ENCODE measurements at regions not wholly inside any gene's neighbourhood (a gene's known extent, or its start where the extent isn't known, plus 50 kb on each side); places are given as distances from the start of the nearest gene placed in this dataset.

GRCh38 chr16:85252461-85252860 lies 140.2 kb upstream of the CIBAR2 start:
- POLR2A ChIA-PET, result no interaction called here
- Histone ChIP-seq H3K36me3 (ENCODE audit: control insufficient read depth, insufficient read depth, low read length) (no peaks in the 10 kb centered on the region), H3K4me3 (ENCODE audit: low read depth, low read length) (no peak overlapping the region), H3K27me3 (ENCODE audit: control insufficient read depth, insufficient read depth, low read length) (no peaks in the 10 kb centered on the region)
- CTCF ChIA-PET, result interaction anchor here (0.8 to 4.8 kb wide), 38 partner anchors 9 to 569 kb away, joined by 3 to 40 read pairs (median 4); partner anchors contain the start of gene CIBAR2
- DNase-seq (ENCODE audit: low read depth), result no peak
- TF ChIP-seq, protein P1, sequence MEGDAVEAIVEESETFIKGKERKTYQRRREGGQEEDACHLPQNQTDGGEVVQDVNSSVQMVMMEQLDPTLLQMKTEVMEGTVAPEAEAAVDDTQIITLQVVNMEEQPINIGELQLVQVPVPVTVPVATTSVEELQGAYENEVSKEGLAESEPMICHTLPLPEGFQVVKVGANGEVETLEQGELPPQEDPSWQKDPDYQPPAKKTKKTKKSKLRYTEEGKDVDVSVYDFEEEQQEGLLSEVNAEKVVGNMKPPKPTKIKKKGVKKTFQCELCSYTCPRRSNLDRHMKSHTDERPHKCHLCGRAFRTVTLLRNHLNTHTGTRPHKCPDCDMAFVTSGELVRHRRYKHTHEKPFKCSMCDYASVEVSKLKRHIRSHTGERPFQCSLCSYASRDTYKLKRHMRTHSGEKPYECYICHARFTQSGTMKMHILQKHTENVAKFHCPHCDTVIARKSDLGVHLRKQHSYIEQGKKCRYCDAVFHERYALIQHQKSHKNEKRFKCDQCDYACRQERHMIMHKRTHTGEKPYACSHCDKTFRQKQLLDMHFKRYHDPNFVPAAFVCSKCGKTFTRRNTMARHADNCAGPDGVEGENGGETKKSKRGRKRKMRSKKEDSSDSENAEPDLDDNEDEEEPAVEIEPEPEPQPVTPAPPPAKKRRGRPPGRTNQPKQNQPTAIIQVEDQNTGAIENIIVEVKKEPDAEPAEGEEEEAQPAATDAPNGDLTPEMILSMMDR (IDR thresholded peaks at IDR 0.05; ENCODE audit: insufficient read depth, low read depth, low read length), result no peak

DNA sequence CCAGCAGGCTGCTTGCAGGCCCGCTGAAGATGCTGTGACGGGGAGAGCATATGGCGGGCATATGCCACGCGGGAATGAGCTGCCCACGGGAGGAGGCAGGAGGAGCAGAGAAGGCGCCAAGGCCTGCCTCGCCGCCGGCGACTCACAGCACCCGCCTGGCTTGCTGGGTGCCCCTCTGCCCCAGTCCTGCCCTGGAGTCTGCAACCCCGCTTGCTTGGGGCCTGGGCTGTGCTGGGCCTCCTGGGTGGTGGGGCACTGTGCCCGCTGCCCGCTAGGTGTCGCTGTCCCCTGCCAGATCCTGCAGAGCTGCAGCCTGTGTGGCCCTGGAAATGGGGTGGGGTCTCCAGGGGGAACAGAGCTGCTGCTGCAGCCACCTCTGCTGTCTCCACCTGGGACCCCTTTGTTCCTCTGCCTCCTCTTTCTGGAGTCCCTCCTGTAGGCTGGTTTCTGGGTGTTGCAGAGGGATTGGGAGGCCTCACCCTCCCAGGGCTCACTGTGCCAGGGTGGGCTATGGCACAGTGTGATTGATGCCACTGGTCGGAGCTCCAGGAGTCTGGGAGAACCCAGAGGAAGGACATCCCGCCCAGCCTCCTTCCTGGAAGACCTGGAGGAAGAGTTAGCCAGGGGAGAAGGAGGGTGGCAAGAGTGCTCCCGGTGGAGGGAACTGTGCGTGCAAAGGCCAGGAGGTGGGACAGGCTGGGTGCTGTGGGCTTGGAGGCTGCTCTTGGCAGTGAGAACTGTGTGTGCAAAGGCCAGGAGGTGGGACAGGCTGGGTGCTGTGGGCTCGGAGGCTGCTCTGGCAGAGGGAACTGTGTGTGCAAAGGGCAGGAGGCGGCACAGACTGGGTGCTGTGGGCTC lies 141.0 kb upstream of the CIBAR2 start:
- CTCF ChIA-PET, result interaction anchor here (0.6 to 4.8 kb wide), 40 partner anchors 8 to 568 kb away, joined by 3 to 40 read pairs (median 4); no protein-coding TSS in a partner anchor
- POLR2A ChIA-PET, result no interaction called here
- DNase-seq (ENCODE audit: low read depth), result no peak
- Histone ChIP-seq H3K27me3 (ENCODE audit: control insufficient read depth, insufficient read depth, low read length) (no peaks in the 10 kb centered on the region), H3K36me3 (ENCODE audit: control insufficient read depth, insufficient read depth, low read length) (no peaks in the 10 kb centered on the region), H3K4me3 (ENCODE audit: low read depth, low read length) (no peak overlapping the region)
- TF ChIP-seq, protein P1 (IDR thresholded peaks at IDR 0.05; ENCODE audit: insufficient read depth, low read depth, low read length), result peak; percentile 97

GRCh38 chr16:85254051-85254450 lies 141.8 kb upstream of the CIBAR2 start:
- POLR2A ChIA-PET, result no interaction called here
- Histone ChIP-seq H3K4me3 (ENCODE audit: low read depth, low read length) (no peak overlapping the region), H3K36me3 (ENCODE audit: control insufficient read depth, insufficient read depth, low read length) (no peaks in the 10 kb centered on the region), H3K27me3 (ENCODE audit: control insufficient read depth, insufficient read depth, low read length) (no peaks in the 10 kb centered on the region)
- CTCF ChIA-PET, result interaction anchor here (0.7 to 4.8 kb wide), 13 partner anchors 9 to 112 kb away, joined by 3 to 40 read pairs (median 10); no protein-coding TSS in a partner anchor
- TF ChIP-seq, protein P1 (IDR thresholded peaks at IDR 0.05; ENCODE audit: insufficient read depth, low read depth, low read length), result no peak
- no peak for DNase-seq (ENCODE audit: low read depth)

GRCh38 chr16:85254921-85255320 lies 142.6 kb upstream of the CIBAR2 start:
- no peak for DNase-seq (ENCODE audit: low read depth)
- Histone ChIP-seq H3K36me3 (ENCODE audit: control insufficient read depth, insufficient read depth, low read length) (no peaks in the 10 kb centered on the region), H3K27me3 (ENCODE audit: control insufficient read depth, insufficient read depth, low read length) (no peaks in the 10 kb centered on the region), H3K4me3 (ENCODE audit: low read depth, low read length) (no peak overlapping the region)
- TF ChIP-seq, protein P1 (IDR thresholded peaks at IDR 0.05; ENCODE audit: insufficient read depth, low read depth, low read length), result no peak
- CTCF ChIA-PET, result interaction anchor here (2.0 to 4.8 kb wide), 2 partner anchors 8 to 10 kb away, joined by 17 to 40 read pairs; no protein-coding TSS in a partner anchor
- POLR2A ChIA-PET, result no interaction called here

DNA sequence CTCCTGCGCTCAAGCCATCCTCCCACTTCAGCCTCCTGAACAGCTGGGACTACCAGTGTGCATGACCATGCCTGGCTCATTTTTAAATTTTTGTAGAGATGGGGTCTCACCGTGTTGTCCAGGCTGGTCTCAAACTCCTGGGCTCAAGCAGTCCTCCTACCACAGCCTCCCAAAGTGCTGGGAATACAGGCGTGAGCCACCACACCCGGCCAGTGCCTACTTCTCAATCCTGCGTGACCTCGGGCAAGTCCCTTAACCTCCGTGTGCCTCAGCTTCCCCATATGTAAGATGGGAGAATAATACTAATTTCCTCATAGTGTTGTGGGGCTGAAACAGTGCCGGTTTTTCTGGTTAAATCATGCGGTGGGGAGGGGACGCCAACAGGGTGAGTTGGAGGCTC lies 143.5 kb upstream of the CIBAR2 start:
- no peak for DNase-seq (ENCODE audit: low read depth)

More for the DNA sequence above, 143.5 kb upstream of the CIBAR2 start:
- POLR2A ChIA-PET, result no interaction called here
- no peak overlapping the region for H3K4me3 ChIP-seq (ENCODE audit: low read depth, low read length)
- CTCF ChIA-PET, result interaction anchor here (1.1 to 4.8 kb wide), 4 partner anchors 7 to 141 kb away, joined by 3 to 40 read pairs (median 12); no protein-coding TSS in a partner anchor
- H3K27me3 ChIP-seq (ENCODE audit: control insufficient read depth, insufficient read depth, low read length), result no peaks in the 10 kb centered on the region
- TF ChIP-seq, protein P1 (IDR thresholded peaks at IDR 0.05; ENCODE audit: insufficient read depth, low read depth, low read length), result no peak
- H3K36me3 ChIP-seq (ENCODE audit: control insufficient read depth, insufficient read depth, low read length), result no peaks in the 10 kb centered on the region; the same call in 1 of the 2 replicates

All from BJ (cell line).